ENCODE measurements at regions not wholly inside any gene's neighbourhood (a gene's known extent, or its start where the extent isn't known, plus 50 kb on each side); places are given as distances from the start of the nearest gene placed in this dataset.

- CTCF ChIA-PET = no interaction called here
- no peak for DNase-seq (ENCODE audit: low read depth, low spot score)
- TF ChIP-seq CTCF (IDR thresholded peaks at IDR 0.05; ENCODE audit: insufficient read depth, low read length, missing control alignments) = no peak
- no peak overlapping the region for H3K4me3 ChIP-seq (ENCODE audit: low read depth, low read length)
- POLR2A ChIA-PET = no interaction called here
These were observed 51.7 kb upstream of the RTL1 start for GRCh38 chr14:100955201-100955600.

GRCh38 chr14:100962494-100962893 lies 59.0 kb upstream of the RTL1 start:
- POLR2A ChIA-PET = no interaction called here
- DNase-seq (ENCODE audit: low read depth, low spot score) = no peak

GRCh38 chr14:100965296-100965695 lies 61.8 kb upstream of the RTL1 start:
- TF ChIP-seq CTCF (IDR thresholded peaks at IDR 0.05; ENCODE audit: insufficient read depth, low read length, missing control alignments) = no peak
- ChIA-PET POLR2A (no interaction called here), CTCF (no interaction called here)
- no peak for DNase-seq (ENCODE audit: low read depth, low spot score)
- no peak overlapping the region for H3K4me3 ChIP-seq (ENCODE audit: low read depth, low read length)

More at GRCh38 chr14:100962494-100962893, 59.0 kb upstream of the RTL1 start:
- CTCF ChIA-PET = no interaction called here
- no peak overlapping the region for H3K4me3 ChIP-seq (ENCODE audit: low read depth, low read length)
- no peak for TF ChIP-seq CTCF (IDR thresholded peaks at IDR 0.05; ENCODE audit: insufficient read depth, low read length, missing control alignments)

GRCh38 chr14:100967178-100967577 lies 63.7 kb upstream of the RTL1 start:
- TF ChIP-seq CTCF (IDR thresholded peaks at IDR 0.05; ENCODE audit: insufficient read depth, low read length, missing control alignments) = no peak

GRCh38 chr14:100967930-100968329 lies 64.4 kb upstream of the RTL1 start:
- CTCF ChIA-PET = no interaction called here
- no peak for DNase-seq (ENCODE audit: low read depth, low spot score)
- H3K4me3 ChIP-seq (ENCODE audit: low read depth, low read length) = no peak overlapping the region
- TF ChIP-seq CTCF (IDR thresholded peaks at IDR 0.05; ENCODE audit: insufficient read depth, low read length, missing control alignments) = no peak
- POLR2A ChIA-PET = no interaction called here

More at GRCh38 chr14:100967178-100967577, 63.7 kb upstream of the RTL1 start:
- H3K4me3 ChIP-seq (ENCODE audit: low read depth, low read length) = no peak overlapping the region
- DNase-seq (ENCODE audit: low read depth, low spot score) = no peak
- CTCF ChIA-PET = no interaction called here
- POLR2A ChIA-PET = no interaction called here

- TF ChIP-seq CTCF (IDR thresholded peaks at IDR 0.05; ENCODE audit: insufficient read depth, low read length, missing control alignments) = no peak
- CTCF ChIA-PET = no interaction called here
- no peak for DNase-seq (ENCODE audit: low read depth, low spot score)
- POLR2A ChIA-PET = no interaction called here
- H3K4me3 ChIP-seq (ENCODE audit: low read depth, low read length) = no peak overlapping the region
These were observed 68.8 kb upstream of the RTL1 start for GRCh38 chr14:100972118-100972897.

Measured in AG04449 (cell line).